Vagina (tissue), 2 donors: ENCODE measurements at regions not wholly inside any gene's neighbourhood (a gene's known extent, or its start where the extent isn't known, plus 50 kb on each side); places are given as distances from the start of the nearest gene placed in this dataset.

Source experiments
- CTCF ChIP-seq, 3 experiments: fragments of 450-650 bp in 2 of 3; fragments of 200-600 bp in 1 of 3; sonication (generic) in 1 of 3; IDR thresholded peaks; one replicate each; pipeline ENCODE4 v1.5.1; 2017 to 2019; ENCODE audit warnings: antibody characterized with exemption in 3 of 3, mild to moderate bottlenecking in 2 of 3, moderate library complexity in 2 of 3
- POLR2A ChIP-seq, 2 donors: fragments of 450-650 bp; IDR thresholded peaks; one replicate each; pipeline ENCODE4 v1.6.1; 2017; ENCODE audit warnings: antibody characterized with exemption in 2 of 2, mild to moderate bottlenecking in 2 of 2, moderate library complexity in 2 of 2

DNA sequence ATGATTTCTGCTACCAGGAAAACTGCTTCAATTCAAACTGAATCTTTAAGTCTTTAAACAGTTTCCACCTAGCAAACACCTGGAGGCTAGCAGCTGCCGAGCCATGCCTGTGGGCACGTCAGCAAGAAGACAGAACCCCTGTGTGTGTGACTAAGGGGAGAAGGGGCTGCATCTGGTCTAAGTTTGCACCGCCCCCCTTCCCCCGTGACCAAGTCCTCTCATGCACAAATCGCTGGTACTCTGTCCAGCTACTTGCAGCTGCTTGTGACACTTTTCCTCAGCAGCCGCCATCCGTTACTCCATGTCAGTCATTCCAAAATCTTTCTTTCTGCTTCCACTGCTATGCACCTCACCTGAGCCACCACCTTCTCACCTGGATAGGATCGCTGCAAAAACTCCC lies 355.0 kb downstream of the SS18 start:
- no peak for TF ChIP-seq CTCF (IDR thresholded peaks at IDR 0.05)
- no peak for TF ChIP-seq POLR2A (IDR thresholded peaks at IDR 0.05)
